Right lobe of liver (tissue), 6 donors: ENCODE measurements at regions not wholly inside any gene's neighbourhood (a gene's known extent, or its start where the extent isn't known, plus 50 kb on each side); places are given as distances from the start of the nearest gene placed in this dataset.

Source experiments
- ATAC-seq, 4 donors: fragments of 200-7000 bp; cut with Tn5 transposase; one replicate each; pipeline ENCODE4 v1.9.1; 2020; ENCODE audit warnings: mild to moderate bottlenecking in 4 of 4, moderate library complexity in 4 of 4
- DNase-seq, 3 donors: peaks; one replicate each; pipeline ENCODE4 v3.0.0-alpha.2; 2020
- H3K27ac ChIP-seq, 3 donors: fragments of 200-600 bp; one replicate each; pipeline ENCODE4 v1.8.0; 2022
- H3K27me3 ChIP-seq, 2 donors: fragments of 200-600 bp; one replicate each; pipeline ENCODE4 v1.8.0; 2022
- H3K36me3 ChIP-seq, 4 donors: fragments of 200-600 bp; sonication (generic) in 1 of 4; one replicate each; pipeline versions ENCODE4 v1.5.1 to v1.8.0; 2017 to 2022; ENCODE audit warnings: control low read depth in 1 of 4
- H3K4me1 ChIP-seq, 4 donors: fragments of 200-600 bp; sonication (generic) in 1 of 4; one replicate each; pipeline versions ENCODE4 v1.5.1 to v1.8.0; 2017 to 2022; ENCODE audit warnings: control low read depth in 1 of 4
- H3K4me3 ChIP-seq, 3 donors: fragments of 200-600 bp; one replicate each; pipeline ENCODE4 v1.8.0; 2022
- H3K9me3 ChIP-seq, 4 donors: fragments of 200-600 bp; sonication (generic) in 1 of 4; one replicate each; pipeline versions ENCODE4 v1.5.1 to v1.8.0; 2017 to 2022; ENCODE audit warnings: control low read depth in 1 of 4
- CTCF ChIP-seq, 4 donors: fragments of 200-600 bp in 3 of 4; fragments of 450-650 bp in 1 of 4; IDR thresholded peaks; one replicate each; pipeline versions ENCODE4 v1.5.1 to v1.8.0; 2016 to 2022; ENCODE audit warnings: antibody characterized with exemption in 4 of 4, mild to moderate bottlenecking in 2 of 4
- POLR2A ChIP-seq: fragments of 450-650 bp; IDR thresholded peaks from one replicate; pipeline ENCODE4 v1.6.1; 2017; ENCODE audit warnings: antibody characterized with exemption, mild to moderate bottlenecking
- WGBS: methylation state at CpG from one replicate; pipeline ENCODE4 v1.1.6; 2018; ENCODE audit warnings: low coverage, low lambda C conversion rate; ENCODE audit not compliant: insufficient coverage; ENCODE audit errors: missing lambda C conversion rate; 5-methylcytosine and 5-hydroxymethylcytosine counted together
- intact Hi-C, 2 donors: fragments of 100-400 bp; cut with DNase I; formaldehyde crosslinking; loops; one replicate each; pipeline versions ENCODE4 v1.11.2 to v1.14.1; 2022
- donor health status: DM: no; HTN: yes; CAD: no.
- donor health status: DM: no; HTN: no; CAD: no.
- donor health status: DM: no; HTN: no; CAD: no.
- donor health status: DM: no; HTN: yes; CAD: no.
- donor health status: DM: no; HTN: yes; CAD: no.

DNA sequence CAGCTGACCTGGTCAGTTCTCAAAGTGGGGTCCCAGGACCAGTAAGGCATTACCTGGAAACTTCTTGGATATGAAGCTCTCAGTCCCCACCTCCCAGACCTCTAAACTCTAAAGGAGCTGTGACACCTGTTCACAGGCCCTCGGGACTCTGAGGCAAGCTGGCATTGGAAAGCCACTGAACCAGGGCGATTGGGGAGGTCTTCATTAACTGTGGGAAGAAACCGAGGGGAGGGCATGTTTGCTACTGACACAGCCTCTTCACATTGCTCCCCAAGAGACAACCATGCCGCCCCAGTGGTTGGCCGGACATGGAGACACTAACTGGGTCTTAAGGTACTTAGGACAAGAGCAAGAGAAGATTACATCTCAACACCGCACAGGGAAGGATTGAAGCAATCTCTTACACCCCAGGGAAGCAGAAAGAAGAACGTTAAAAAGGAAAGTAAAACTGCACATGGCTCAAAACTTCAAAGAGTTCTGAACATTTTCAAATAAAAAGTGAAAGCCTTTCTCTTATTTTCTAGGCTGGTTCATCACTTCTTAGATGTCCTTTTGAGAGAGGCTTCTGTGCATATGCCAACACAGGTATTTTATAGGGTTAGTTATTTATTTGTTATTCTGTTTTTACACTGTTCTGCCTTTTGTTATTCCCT, 210.0 kb upstream of the CST7 start:
- H3K27me3 ChIP-seq: no peaks in the 10 kb centered on the region
- H3K27ac ChIP-seq: no peak overlapping the region
- 52% methylated on average over 5 of the region's 7 CpGs for WGBS
- H3K36me3 ChIP-seq: no peaks in the 10 kb centered on the region
- no peaks in the 10 kb centered on the region for H3K4me1 ChIP-seq
- ATAC-seq (no peak), DNase-seq (no peak)
- intact Hi-C loops: no loop called here
- no peak overlapping the region for H3K4me3 ChIP-seq
- TF ChIP-seq CTCF (IDR thresholded peaks at IDR 0.05) (no peak), POLR2A (no peak)
- no peaks in the 10 kb centered on the region for H3K9me3 ChIP-seq

DNA sequence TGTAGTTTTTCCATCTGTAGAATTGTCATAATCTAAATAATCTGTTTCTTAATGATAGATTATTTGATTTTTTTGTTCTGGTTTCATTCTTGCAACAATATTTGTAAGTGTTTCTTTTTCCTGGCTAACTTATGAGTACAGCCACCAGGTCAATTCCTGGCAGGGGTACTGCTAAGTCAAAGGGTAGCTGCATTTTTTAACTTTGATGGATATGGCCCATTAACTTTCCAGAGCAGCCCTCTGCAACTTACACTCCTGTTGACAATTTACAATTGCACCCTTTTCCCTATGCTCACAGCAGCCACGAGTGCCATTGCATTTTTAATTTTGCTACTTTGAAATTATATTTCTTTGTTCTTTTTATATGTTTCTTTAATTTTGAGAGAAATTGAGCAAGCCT, 209.3 kb upstream of the CST7 start:
- H3K27ac ChIP-seq: no peak overlapping the region
- DNase-seq (no peak), ATAC-seq (no peak)
- H3K36me3 ChIP-seq: no peaks in the 10 kb centered on the region
- H3K4me3 ChIP-seq: no peak overlapping the region
- TF ChIP-seq POLR2A: no peak
- no peaks in the 10 kb centered on the region for H3K27me3 ChIP-seq
- no peaks in the 10 kb centered on the region for H3K4me1 ChIP-seq
- 50% methylated on average over 1 of the region's 1 CpG for WGBS
- H3K9me3 ChIP-seq: no peaks in the 10 kb centered on the region
- intact Hi-C loops: no loop called here

- Histone ChIP-seq H3K4me1 (no peaks in the 10 kb centered on the region), H3K9me3 (no peaks in the 10 kb centered on the region), H3K4me3 (no peak overlapping the region), H3K27ac (no peak overlapping the region), H3K27me3 (no peaks in the 10 kb centered on the region), H3K36me3 (no peaks in the 10 kb centered on the region)
- TF ChIP-seq CTCF (IDR thresholded peaks at IDR 0.05) (no peak), POLR2A (no peak)
- intact Hi-C loops: no loop called here
- DNase-seq (no peak), ATAC-seq (no peak)
- 86% methylated on average over 4 of the region's 11 CpGs for WGBS
Observed at GRCh38 chr20:24741493-24742072, 207.5 kb upstream of the CST7 start.

- no peaks in the 10 kb centered on the region for H3K27me3 ChIP-seq
- ATAC-seq: no peak
- no CpG with 5 or more reads among the region's 7 CpGs for WGBS
- intact Hi-C loops: no loop called here
- TF ChIP-seq POLR2A (no peak), CTCF (IDR thresholded peaks at IDR 0.05) (no peak)
- no peak overlapping the region for H3K4me3 ChIP-seq
- no peak overlapping the region for H3K27ac ChIP-seq
- H3K36me3 ChIP-seq: no peaks in the 10 kb centered on the region
- no peaks in the 10 kb centered on the region for H3K9me3 ChIP-seq
- H3K4me1 ChIP-seq: no peaks in the 10 kb centered on the region
- DNase-seq: no peak
Observed at GRCh38 chr20:24742436-24742835, 206.6 kb upstream of the CST7 start.

DNA sequence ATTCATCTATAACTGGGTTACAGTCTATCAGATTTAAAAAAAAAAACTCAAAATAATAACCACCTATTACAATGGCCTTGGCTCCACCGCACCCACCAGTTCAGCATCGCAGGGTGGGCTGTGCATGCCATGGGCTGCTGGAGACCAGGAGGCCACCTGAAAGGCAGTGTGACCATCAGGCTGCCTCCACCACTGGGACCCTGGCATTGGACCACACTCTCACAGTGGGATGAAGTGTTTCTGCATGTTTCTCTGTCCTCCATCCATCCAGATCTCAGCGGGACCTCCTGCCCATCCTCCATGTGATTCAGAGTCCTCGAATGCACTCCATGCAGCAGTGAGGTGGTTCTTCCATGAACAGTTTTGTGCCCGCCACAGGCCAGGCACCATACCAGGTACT, 206.1 kb upstream of the CST7 start:
- TF ChIP-seq CTCF (IDR thresholded peaks at IDR 0.05): no peak
- TF ChIP-seq POLR2A: no peak
- intact Hi-C loops: no loop called here
- no peak overlapping the region for H3K27ac ChIP-seq
- no peak overlapping the region for H3K4me3 ChIP-seq
- H3K27me3 ChIP-seq: no peaks in the 10 kb centered on the region
- no peaks in the 10 kb centered on the region for H3K9me3 ChIP-seq
- ATAC-seq (no peak), DNase-seq (no peak)
- WGBS: no CpG with 5 or more reads among the region's 5 CpGs
- no peaks in the 10 kb centered on the region for H3K4me1 ChIP-seq
- no peaks in the 10 kb centered on the region for H3K36me3 ChIP-seq
